G401.6 (cell line): ENCODE measurements at regions not wholly inside any gene's neighbourhood (a gene's known extent, or its start where the extent isn't known, plus 50 kb on each side); places are given as distances from the start of the nearest gene placed in this dataset.

Experiments used
- FAIRE-seq: peaks from 2 replicates; lab custom pipeline; 2012; peaks lifted over from hg19 to GRCh38; lab: Jason Lieb, UNC

GRCh38 chr20:22504829-22505377 lies 79.5 kb downstream of the FOXA2 start:
- FAIRE-seq = no peak

GRCh38 chr20:22503577-22503976 lies 80.8 kb downstream of the FOXA2 start:
- FAIRE-seq = no peak

- FAIRE-seq = no peak
Measured at GRCh38 chr20:22502731-22503191, 81.6 kb downstream of the FOXA2 start.

GRCh38 chr20:22501566-22502344 lies 82.6 kb downstream of the FOXA2 start:
- no peak for FAIRE-seq

- FAIRE-seq = no peak
Measured at GRCh38 chr20:22501034-22501433, 83.3 kb downstream of the FOXA2 start.

GRCh38 chr20:22499515-22500166 lies 84.7 kb downstream of the FOXA2 start:
- FAIRE-seq = no peak

GRCh38 chr20:22496817-22497216 lies 87.6 kb downstream of the FOXA2 start:
- FAIRE-seq = no peak

GRCh38 chr20:22495789-22496188 lies 88.6 kb downstream of the FOXA2 start:
- FAIRE-seq = no peak

GRCh38 chr20:22495172-22495571 lies 89.2 kb downstream of the FOXA2 start:
- FAIRE-seq = no peak

- no peak for FAIRE-seq
Measured at GRCh38 chr20:22492497-22492896, 91.9 kb downstream of the FOXA2 start.

- FAIRE-seq = no peak
Measured at GRCh38 chr20:22491194-22491505, 93.2 kb downstream of the FOXA2 start.

GRCh38 chr20:22490287-22491193 lies 93.8 kb downstream of the FOXA2 start:
- no peak for FAIRE-seq

- no peak for FAIRE-seq
Measured at GRCh38 chr20:22489626-22490286, 94.6 kb downstream of the FOXA2 start.

GRCh38 chr20:22480336-22480735 lies 104.0 kb downstream of the FOXA2 start:
- FAIRE-seq = no peak

- no peak for FAIRE-seq
Measured at GRCh38 chr20:22475662-22476061, 108.7 kb downstream of the FOXA2 start.

GRCh38 chr20:22474224-22474623 lies 110.1 kb downstream of the FOXA2 start:
- FAIRE-seq = no peak

GRCh38 chr20:22473293-22473692 lies 111.1 kb downstream of the FOXA2 start:
- FAIRE-seq = no peak

- FAIRE-seq = no peak
Measured at GRCh38 chr20:22472447-22473100, 111.8 kb downstream of the FOXA2 start.

GRCh38 chr20:22471156-22471836 lies 113.1 kb downstream of the FOXA2 start:
- no peak for FAIRE-seq

GRCh38 chr20:22470620-22471026 lies 113.7 kb downstream of the FOXA2 start:
- FAIRE-seq = no peak
